Left hindlimb (tissue), 1 donor: ENCODE measurements at regions not wholly inside any gene's neighbourhood (a gene's known extent, or its start where the extent isn't known, plus 50 kb on each side); places are given as distances from the start of the nearest gene placed in this dataset.

Experiments used
- DNase-seq: peaks from one replicate; pipeline ENCODE4 v3.0.0-alpha.2; 2018

DNA sequence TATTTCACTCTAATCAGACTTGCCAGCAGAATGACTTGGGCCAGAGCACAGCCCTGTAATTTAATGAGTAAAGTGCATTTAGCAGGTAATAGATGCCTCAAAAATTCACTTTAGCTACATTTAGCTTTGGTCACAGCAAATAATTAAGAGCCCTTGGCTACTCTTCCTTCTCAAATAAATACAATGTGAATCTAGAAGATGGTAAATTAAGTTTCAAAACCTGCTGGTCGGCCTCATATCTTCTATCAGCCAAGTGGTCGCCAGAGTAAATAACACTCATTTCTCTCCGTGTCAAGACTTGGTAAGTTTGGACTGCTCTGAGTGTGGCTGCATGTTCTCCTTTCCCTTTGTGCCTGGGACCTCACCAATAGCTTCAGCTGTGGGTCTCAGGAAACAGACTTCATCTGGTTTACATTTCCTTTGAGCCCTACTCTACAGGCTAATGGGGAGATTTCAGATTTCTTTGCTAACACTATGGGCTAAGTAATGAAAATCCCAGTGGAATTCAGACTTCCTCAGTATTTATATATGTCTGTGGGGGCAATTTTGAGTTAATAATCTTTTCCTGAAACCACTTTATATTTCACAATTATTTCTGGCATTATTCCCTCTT, 375.8 kb downstream of the RBM43 start:
- no peak for DNase-seq

DNA sequence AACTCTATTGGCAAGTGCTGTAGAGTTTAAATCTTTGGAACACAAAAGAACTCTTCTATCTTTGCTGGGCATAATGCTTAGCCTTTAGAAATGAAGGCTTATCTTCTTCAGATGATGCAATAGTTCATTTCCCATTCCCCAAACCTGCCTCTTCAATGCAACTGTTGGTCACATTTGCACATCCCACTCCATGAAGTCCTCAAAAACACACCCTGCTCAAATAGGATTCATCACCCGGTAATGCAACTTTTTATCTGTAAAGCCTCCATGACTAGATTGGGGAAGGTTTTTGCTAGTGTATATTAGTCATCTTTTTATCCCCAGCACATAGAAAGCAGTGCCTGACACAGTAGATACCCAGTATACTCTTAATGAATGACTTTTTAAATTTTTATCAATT, 376.4 kb downstream of the RBM43 start:
- DNase-seq, result no peak

DNA sequence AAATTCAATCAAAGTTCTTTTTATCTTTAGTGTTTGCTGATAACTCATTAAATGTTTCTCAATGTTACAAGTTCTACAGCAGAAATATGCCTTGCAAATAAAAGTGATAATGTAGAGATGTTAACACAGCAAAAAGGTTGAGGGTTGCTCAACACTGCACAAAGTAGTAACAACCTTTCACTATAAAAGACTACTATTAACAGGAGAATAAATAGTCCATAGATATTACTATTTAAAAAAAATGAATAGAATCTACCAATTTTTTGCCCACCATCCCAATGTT, 378.1 kb downstream of the RBM43 start:
- DNase-seq, result no peak

DNA sequence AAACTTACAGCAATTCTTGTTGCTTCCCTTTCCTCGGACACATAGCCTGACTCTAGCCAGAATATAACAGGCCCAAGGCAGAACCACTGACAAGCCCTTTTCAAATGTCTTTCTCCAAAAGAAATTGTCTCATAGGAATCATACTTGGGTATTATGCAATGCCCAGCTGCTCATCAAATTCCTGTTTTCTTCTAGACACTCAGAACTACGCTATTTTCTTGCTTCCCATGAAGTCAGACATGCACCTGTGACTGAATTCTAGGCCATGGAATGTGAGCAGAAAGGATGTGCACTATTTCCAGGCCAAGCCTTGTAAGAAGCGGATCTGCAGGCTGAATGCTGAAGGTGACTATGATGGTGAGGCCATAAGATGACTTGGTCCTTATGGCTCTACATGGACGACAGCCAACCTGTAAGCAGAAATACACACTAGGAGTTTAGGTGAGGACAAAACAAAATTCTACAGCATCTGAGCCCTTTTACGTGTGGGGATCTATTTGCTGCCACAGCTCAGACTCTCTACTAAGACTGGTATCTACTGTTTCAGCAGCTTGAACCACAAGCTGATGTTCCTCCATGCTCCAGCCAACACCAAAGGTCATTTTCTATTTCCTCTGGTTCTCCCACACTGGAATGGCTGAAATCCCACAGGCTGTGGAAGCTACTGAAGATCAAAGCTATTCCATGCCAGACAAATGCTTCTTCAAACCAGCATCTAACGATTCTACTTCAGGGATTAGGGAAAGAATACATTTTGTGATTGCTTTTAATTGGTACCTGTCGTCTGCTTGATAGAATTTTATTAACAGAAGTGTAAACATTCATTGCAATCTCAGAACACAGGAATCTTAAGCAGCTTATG, 378.7 kb downstream of the RBM43 start:
- no peak for DNase-seq

DNA sequence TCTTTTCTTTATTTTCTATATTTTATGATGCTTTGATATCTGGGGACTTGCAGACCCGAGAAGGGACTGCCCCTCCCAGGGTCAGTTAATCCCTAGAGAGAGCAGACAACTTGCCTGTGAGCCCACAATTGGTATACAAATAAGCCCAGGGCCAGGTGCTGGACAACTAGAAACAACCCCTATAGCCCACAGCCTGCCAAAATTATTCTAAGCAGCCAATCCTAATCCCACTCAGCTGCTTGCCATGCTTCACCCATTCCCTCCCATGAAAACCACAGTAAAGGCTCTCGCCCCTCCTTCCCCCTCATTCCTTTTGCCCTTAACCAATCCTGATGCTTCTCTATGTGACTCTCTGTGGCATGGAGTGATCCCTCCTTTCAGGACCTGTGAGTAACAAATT, 380.7 kb downstream of the RBM43 start:
- no peak for DNase-seq

DNA sequence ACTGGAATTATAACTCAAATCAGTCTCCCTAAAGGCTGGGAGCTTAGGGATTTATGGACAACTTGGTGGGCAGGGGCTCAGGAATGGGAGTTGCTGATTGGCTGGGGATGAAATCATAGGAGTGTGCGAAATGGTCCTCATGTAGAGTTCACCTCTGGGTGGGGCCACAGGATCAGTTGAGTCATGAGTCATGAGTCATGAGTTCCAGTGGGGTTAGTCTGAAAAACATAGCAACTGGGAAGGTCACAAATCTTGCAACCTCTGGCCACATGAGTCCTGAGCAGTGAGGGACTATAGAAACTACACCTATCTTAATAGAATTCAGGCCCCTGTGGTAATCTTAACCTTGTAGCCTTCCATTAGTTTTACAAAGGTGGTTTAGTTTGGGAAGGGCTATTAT, 383.3 kb downstream of the RBM43 start:
- DNase-seq, result no peak

DNA sequence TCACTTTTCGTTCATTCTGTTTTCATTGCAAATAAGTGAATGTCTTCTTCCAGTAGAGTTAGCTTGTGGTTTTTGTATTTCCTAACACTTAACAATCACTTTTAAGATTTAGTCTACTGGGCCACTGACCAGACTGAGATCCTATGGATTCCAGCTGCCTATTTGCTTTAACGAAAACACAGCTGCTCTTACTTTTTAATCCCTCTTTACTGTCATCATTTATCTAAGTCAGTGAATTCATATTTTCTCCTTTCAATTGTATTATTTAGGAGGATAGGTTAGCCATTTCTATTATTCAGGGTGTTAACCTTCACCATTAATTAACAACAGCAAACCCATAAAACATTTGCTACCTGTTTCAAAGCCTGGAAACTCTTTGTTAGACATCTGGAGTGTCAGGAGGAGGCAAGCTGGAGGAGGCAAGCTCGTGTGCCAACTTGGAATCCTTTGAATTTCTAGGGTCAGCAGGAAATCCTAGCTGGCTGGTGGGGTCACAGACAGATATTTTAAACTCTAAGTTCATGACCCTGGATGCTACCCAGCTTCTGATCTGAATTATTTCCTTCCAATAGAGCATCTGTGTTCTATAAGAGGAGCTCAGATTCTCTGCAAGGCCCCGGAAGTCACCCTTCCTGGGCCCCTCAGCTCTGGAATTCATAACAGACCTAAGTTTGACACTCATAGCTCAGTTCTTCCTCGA, 385.3 kb downstream of the RBM43 start:
- no peak for DNase-seq

DNA sequence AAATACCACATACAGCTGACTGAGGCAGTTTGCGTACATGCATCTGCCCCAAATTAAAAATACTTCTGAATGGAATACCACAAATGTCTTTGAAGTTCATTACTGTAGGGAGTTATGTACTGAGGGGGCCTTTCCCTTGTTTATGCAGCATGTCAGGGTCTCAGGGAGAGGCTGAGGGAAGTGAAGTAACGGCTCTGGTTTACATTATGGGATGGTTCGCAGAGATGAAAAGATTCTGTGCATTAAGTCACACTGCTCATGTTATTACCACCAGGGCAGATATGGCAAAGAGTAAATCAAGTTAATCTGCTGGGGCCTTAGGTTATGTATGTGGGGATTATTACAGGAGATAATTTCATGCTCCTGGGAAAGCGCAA, 385.9 kb upstream of the RND3 start:
- DNase-seq, result no peak

DNA sequence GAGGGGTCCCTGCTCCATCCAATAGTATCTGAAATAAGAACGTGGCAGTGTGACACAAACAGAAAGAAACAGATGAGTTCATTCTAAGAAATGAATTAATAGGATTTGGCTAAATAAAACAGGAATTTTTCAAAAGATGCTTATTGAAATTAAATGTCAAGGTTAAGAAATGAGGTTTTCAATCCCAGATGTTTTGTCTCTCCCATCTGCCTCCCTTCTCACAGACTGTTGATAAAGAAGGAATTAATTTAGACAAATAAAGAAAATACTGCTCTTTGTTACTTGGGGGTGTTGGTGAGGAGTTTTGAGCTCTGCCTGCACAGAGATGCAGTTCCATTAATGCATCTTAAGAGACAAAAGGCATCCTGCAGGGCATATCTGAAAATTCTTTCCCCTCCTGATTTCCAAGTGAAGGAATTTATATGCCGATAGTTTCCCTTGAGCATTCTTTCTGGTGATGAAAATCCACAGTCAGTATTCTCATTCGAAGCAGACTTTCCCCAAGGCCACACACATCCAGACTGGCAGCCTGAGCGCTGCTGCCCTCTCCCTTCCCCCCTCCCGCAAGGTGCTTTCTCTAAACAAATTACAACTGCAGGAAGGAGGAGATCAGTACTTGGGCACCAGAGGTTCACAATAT, 385.4 kb upstream of the RND3 start:
- no peak for DNase-seq

DNA sequence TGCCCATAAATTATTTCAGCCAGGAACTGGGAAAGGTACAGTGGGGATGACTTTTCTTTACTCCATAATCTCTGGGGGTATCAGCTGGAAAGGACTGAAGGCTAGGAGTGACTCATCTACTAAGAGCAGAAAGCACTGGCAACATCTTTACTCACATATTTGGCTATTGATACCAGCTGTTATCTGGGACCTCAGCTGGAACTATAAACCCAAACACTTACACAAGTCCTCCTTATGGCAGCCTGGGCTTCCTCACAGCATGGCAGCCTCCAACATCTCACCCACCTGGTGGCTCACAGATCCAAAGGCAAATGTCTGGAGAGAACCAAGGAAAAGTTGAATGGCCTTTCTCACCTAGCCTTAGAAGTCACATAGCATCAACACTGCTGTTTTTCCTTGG, 379.0 kb upstream of the RND3 start:
- no peak for DNase-seq

DNA sequence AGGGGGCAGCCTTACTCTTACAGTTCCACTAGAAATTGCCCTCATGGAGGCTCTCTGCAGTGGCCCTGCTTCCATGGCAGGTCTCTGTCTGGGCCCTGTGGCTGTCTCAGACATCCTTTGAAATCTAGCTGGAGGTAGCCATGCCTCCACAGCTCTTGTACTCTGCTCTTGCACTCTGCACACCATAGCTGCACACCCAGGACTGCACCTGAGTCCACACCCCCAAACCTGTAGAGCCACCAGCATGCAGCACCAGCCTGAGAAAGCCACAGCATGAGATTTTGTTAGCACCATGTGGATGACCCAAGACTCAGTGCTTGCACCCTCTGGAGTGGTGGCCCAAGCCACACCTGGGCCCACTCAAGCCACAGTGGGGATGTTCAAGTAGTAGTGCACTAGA, 376.2 kb upstream of the RND3 start:
- DNase-seq, result no peak

DNA sequence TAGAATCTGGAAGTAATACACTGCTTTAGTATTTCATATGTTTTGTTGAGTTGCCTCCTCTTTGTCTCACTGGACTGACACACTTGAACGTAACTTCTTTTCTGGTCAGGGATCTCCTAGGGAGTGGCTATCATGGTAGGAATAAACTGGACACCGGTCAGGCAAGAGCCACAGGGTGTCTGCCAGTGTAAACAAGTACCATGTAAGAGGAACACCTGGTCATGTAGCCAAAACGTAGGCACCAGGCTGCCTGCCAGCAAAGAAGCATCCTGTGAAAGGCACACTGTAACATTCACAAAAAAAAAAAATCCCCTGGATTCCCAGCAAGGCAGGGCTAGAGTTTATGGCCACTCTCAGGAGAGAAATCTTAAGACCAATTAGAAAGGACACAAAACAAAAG, 372.8 kb upstream of the RND3 start:
- no peak for DNase-seq

DNA sequence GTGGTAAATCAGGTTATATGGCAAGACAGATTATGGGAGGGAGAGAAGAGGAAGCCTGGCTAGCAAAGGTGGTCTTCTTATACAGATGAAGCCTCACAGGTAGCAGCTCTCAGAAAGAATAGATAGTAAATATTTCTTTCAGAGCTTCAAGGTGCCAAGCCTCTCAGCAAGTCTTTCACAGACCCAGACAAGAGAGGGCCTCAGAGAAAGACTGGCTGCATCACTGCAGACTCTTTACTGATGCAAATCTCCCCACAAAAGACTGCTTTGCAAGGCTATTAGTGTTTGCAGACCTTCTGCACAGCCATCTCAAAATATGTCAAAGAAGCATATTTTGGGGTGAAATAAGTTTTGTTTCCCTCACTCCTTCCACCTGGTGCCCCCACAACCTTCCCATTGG, 372.4 kb upstream of the RND3 start:
- DNase-seq, result no peak

DNA sequence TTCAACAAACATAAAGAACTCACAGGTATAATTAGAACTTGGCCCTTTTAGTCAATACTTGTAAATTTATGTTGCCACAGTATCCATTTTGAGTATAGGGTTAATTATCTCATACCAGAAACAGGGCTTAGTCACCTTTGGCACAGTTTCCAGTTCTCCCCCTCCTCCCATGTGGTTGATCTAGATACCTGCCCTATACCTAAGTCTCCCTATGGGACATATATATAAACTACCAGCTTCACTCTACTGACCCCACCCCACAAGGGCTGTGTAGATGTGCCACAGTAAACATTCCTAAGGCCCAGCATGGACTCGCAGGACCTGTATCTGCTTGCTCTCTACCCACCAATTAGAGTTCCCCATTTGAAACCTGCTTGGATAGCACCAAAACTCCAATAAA, 371.7 kb upstream of the RND3 start:
- DNase-seq, result no peak

DNA sequence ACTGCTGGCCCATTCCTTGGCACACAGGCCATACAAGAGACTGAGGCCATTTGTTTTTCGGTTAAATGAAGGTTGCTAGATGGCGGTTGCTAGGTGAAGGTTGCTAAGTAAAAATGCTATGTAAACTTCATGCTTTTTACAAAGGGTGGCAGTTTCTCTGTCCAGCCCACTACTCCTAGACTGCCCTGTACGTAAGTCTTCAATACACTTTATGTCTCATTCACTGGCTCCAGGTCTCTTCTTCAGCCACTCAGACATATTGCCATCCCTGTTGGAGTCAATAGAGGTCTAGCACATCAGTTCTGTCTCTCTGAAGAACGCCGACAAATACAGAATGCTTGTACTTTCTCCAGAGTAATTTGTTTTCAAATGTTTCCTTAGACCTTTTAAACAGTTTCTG, 370.9 kb upstream of the RND3 start:
- no peak for DNase-seq

DNA sequence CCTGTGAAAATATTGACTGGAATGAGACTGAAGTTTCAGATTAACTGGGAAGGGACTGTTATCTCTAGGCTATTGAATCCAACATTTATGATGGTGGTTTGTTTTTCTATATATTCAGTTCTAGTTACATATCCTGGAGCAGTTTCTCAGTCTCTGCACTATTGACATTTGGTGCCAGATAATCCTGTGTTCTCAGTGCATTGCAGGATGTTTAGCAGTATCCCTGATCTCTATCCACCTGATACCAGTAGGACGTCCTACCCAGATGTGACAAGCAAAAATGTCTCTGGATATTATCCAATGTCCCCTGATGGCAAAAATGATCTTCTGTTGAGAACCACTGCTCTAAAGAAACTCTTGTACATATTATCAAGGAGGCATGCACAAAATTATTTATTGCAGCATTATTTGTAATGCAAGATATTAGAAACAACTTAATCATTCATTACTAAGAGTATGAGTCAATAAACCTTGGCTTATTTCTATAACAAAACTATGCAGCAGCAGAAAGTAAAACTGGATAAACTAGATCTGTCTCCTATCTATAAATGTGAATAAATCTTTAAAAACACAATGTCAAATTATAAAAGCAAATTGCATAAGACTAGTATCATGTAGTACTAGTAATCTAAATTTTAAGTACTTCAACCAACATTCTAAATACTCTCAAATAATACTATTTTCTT, 369.3 kb upstream of the RND3 start:
- no peak for DNase-seq

DNA sequence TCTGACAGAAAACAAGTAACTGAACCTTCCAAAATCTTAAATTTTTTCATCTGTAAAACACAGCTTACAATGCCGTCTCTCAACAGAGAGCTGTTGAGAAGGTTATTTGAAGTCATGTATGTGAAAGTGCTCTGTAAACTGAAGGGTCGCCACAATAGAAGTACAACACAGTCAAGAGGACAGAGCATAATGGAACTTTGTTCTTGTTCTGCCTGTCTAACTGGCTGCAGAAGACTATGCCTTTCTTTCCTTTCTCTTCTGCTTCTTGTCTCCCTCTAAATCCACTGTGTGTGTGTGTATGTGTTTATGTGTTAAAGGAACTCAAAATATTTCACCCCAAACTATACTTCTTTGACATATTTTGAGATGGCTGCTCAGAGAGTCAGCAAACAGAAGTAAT, 365.8 kb upstream of the RND3 start:
- no peak for DNase-seq

DNA sequence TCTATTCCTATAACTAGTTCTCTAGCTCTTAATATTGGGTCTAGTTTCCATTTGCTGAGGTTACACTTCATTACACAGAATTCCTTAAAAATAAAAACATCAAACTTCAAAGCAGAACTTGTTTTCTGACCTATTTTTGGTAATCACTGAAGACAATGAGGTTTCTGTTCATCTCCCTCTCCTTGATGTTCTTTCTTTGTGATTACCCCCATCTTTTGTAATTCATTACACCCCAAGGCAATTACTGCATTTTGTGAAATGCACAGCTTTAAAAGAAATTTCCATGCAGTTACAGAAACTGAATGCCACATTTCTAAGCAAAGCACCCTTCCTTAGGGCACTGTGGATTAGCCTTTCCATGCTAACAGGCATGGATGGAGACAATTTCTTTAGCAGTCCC, 363.2 kb upstream of the RND3 start:
- no peak for DNase-seq

DNA sequence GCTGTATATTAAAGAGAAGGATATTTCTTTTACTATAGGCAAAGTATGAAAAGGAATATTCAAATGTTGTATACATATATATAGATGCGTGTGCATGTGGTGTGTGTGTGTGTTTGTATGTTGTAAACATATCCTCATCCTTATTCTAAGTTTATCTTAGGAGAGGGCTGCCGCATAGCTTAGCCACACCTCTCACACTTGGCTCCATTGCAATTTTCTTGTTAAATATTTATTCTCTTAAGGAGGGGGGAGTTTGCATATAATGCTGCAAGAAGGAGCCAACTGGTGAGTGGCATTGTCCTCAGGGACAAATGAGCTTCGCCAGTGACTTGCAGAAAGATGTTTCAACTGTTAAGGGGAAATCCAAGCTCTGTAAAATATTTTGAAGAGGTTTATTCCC, 360.1 kb upstream of the RND3 start:
- DNase-seq, result no peak

DNA sequence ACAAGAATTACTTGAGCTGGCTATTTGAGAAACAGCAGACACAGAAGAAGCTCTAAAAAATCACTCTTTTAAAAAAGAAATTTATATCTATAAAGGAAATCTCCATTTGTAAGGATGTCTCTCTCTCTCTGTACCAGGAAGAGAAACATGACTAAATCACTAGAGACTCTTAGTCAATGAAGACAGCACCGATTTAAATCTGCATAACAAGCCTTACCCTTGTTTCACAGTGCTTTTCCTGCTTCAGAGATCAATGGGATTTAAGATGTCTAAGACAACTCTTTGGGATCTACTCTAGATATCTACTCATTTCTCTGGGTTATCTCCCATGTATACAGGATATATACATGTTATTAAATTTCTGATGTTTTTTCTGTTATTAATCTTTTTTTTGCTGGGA, 359.2 kb upstream of the RND3 start:
- DNase-seq, result no peak

DNA sequence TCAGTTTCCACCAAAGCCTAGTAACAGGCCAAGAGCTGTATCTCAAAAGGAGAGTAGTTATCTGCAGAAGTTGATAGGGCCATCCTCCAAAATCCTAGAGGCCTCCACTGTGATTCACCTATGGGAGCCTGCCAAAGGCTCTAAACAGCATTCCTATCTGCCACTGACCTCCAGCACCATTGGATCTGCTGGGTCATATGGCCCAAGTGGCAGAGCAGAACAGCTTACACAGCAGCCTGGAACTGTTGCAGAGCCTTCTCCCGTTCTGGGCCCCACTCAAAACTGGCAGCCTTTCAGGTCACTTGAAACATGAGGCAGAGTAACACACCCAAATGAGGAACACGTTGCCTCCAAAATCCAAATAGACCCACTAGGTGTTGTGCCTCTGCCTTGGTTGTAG, 345.2 kb upstream of the RND3 start:
- DNase-seq, result no peak

DNA sequence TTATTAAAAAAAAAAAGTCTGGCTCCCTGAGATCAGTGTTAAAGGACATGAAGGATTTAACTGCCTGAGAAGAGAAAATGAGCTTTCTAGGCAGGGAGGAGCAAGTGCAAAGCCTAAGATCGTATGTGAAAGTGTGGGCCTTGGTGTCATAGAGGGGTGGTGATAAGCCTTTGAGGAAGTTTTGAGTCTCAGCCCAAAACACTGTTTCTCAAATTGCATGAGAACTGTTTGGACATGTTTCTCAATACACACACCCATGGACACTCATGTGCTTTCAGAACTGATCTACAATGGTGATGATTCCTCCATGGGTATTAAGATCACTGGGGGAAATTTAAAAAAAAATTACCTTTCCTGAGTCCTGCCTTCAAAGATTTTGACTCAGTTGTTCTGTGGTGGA, 336.7 kb upstream of the RND3 start:
- DNase-seq, result no peak

DNA sequence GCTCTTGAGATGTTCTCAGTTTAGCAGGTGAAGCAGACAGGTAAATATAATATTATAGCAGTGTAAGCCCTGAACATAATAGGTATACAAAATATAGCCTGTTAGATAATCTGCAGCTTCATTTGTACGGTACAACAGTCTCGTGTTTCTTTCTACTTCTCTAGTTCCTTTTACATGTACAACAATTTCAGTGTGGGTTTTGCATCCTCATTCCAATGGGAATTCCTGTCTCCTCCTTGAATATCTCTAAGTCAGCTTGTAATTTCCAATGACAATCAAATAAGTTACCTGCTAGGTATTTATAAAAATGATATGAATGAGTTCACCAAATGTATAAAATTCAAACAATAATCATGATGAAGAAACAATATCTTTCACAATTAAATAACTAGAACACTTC, 330.0 kb upstream of the RND3 start:
- no peak for DNase-seq
